ENCODE measurements at regions not wholly inside any gene's neighbourhood (a gene's known extent, or its start where the extent isn't known, plus 50 kb on each side); places are given as distances from the start of the nearest gene placed in this dataset.

DNA sequence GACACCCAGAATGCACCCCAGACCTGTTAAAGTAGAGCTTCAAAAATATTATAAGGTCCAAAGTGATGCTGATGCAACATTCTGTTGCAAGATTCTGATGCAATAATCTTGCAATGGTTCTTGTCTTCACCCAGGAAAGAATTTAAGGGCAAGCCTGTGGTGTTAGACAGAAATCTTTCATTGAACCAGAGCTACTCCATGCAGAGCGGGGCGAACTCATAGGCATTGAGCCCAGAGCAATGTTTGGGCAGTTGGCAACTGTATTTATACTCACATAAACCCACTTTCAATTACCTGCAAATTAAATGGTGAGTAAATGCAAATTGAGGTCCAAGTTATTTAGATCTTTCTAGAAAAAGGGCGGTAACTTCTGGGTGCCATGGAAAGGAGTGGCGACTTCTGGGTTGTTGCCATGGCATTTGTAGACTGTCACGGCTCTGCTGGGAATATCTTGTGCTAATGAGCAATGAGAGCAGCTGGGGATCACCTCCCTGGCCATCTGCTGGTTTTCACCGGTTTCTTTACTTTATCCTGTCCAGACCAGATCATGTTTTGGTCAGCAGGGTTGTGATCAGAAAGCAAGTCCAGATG lies 163.4 kb downstream of the ICE1 start:
- H3K9ac ChIP-seq (ENCODE audit: control insufficient read depth, extremely low read depth, insufficient read depth, low read length), result no peak overlapping the region
- H3K4me1 ChIP-seq (ENCODE audit: control insufficient read depth, extremely low read depth, insufficient read depth, low read length), result no peaks in the 10 kb centered on the region
- H3K4me2 ChIP-seq (ENCODE audit: control insufficient read depth, extremely low read depth, insufficient read depth, low read depth, low read length), result no peak overlapping the region
- TF ChIP-seq, protein P1, sequence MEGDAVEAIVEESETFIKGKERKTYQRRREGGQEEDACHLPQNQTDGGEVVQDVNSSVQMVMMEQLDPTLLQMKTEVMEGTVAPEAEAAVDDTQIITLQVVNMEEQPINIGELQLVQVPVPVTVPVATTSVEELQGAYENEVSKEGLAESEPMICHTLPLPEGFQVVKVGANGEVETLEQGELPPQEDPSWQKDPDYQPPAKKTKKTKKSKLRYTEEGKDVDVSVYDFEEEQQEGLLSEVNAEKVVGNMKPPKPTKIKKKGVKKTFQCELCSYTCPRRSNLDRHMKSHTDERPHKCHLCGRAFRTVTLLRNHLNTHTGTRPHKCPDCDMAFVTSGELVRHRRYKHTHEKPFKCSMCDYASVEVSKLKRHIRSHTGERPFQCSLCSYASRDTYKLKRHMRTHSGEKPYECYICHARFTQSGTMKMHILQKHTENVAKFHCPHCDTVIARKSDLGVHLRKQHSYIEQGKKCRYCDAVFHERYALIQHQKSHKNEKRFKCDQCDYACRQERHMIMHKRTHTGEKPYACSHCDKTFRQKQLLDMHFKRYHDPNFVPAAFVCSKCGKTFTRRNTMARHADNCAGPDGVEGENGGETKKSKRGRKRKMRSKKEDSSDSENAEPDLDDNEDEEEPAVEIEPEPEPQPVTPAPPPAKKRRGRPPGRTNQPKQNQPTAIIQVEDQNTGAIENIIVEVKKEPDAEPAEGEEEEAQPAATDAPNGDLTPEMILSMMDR (optimal IDR thresholded peaks at IDR 0.05 in 1 of 3, IDR thresholded peaks at IDR 0.05 in 1 of 3, conservative IDR thresholded peaks at IDR 0.05 in 1 of 3; ENCODE audit: extremely low read depth in 1 of 3, insufficient read depth in 2 of 3, low read length in 3 of 3), result no peak
- TF ChIP-seq EZH2 (IDR thresholded peaks at IDR 0.05; ENCODE audit: low read length), result no peak
- H4K20me1 ChIP-seq (ENCODE audit: control insufficient read depth, extremely low read depth, insufficient read depth, low read length), result no peaks in the 10 kb centered on the region
- no peaks in the 10 kb centered on the region for H3K9me1 ChIP-seq (ENCODE audit: control insufficient read depth, extremely low read depth, insufficient read depth, low read length)
- dilution Hi-C loops (cut with MboI; ENCODE audit: extremely low pct_ligation_motif_present, low sequenced_read_pairs), result no loop called here
- H3K36me3 ChIP-seq (ENCODE audit: control insufficient read depth in 2 of 2, extremely low read depth in 1 of 2, insufficient read depth in 2 of 2, low read length in 2 of 2), result no peaks in the 10 kb centered on the region
- H3K27me3 ChIP-seq (ENCODE audit: control insufficient read depth, extremely low read depth, insufficient read depth, low read length), result no peaks in the 10 kb centered on the region
- FAIRE-seq, result no peak
- no peak overlapping the region for H3K4me3 ChIP-seq (ENCODE audit: control insufficient read depth in 2 of 3, extremely low read depth in 1 of 3, insufficient read depth in 2 of 3, low read depth in 1 of 3, low read length in 3 of 3)
- no peak overlapping the region for H2AFZ ChIP-seq (ENCODE audit: control insufficient read depth, low read length)
- no peak for DNase-seq (ENCODE audit: low read depth, low spot score)
- H3K79me2 ChIP-seq (ENCODE audit: control insufficient read depth, insufficient read depth, low read length), result no peaks in the 10 kb centered on the region
- peaks cover 8% of the 10 kb centered on the region for H3K9me3 ChIP-seq (ENCODE audit: control insufficient read depth, low read depth, low read length)
- H3K27ac ChIP-seq (ENCODE audit: control insufficient read depth, insufficient read depth, low read length), result no peak overlapping the region

DNA sequence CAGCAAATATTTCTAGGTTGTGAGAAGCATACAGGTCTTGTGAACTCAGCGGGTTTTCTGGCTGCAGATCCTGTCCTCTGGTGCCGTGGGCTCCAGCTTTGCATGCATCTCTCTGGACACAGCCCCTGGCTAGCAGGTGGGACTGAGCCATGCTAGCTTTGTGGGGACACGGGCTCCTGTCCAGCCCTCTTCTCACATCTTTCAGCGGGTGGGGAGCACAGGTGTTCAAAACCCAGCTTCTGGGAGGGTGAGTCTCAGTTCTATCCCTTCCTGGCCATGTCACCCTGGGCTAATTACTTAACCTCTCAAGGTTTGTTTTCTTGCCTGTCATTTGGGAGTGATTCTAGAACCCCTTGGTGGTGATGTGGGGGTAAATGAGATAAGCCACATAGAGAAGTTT lies 162.3 kb downstream of the ICE1 start:
- DNase-seq (ENCODE audit: low read depth, low spot score), result no peak
- no peak for FAIRE-seq
- no peaks in the 10 kb centered on the region for H3K4me1 ChIP-seq (ENCODE audit: control insufficient read depth, extremely low read depth, insufficient read depth, low read length)
- peaks cover 6% of the 10 kb centered on the region for H3K9me3 ChIP-seq (ENCODE audit: control insufficient read depth, low read depth, low read length)
- TF ChIP-seq, protein P1 (optimal IDR thresholded peaks at IDR 0.05 in 1 of 3, IDR thresholded peaks at IDR 0.05 in 1 of 3, conservative IDR thresholded peaks at IDR 0.05 in 1 of 3; ENCODE audit: extremely low read depth in 1 of 3, insufficient read depth in 2 of 3, low read length in 3 of 3), result no peak
- no peak for TF ChIP-seq EZH2 (IDR thresholded peaks at IDR 0.05; ENCODE audit: low read length)
- H3K27me3 ChIP-seq (ENCODE audit: control insufficient read depth, extremely low read depth, insufficient read depth, low read length), result no peaks in the 10 kb centered on the region
- no peak overlapping the region for H3K9ac ChIP-seq (ENCODE audit: control insufficient read depth, extremely low read depth, insufficient read depth, low read length)
- dilution Hi-C loops (cut with MboI; ENCODE audit: extremely low pct_ligation_motif_present, low sequenced_read_pairs), result no loop called here
- H3K79me2 ChIP-seq (ENCODE audit: control insufficient read depth, insufficient read depth, low read length), result no peaks in the 10 kb centered on the region
- no peaks in the 10 kb centered on the region for H3K9me1 ChIP-seq (ENCODE audit: control insufficient read depth, extremely low read depth, insufficient read depth, low read length)
- H3K27ac ChIP-seq (ENCODE audit: control insufficient read depth, insufficient read depth, low read length), result no peak overlapping the region
- H4K20me1 ChIP-seq (ENCODE audit: control insufficient read depth, extremely low read depth, insufficient read depth, low read length), result no peaks in the 10 kb centered on the region
- H3K36me3 ChIP-seq (ENCODE audit: control insufficient read depth in 2 of 2, extremely low read depth in 1 of 2, insufficient read depth in 2 of 2, low read length in 2 of 2), result no peaks in the 10 kb centered on the region
- H3K4me3 ChIP-seq (ENCODE audit: control insufficient read depth in 2 of 3, extremely low read depth in 1 of 3, insufficient read depth in 2 of 3, low read depth in 1 of 3, low read length in 3 of 3), result no peak overlapping the region
- no peak overlapping the region for H3K4me2 ChIP-seq (ENCODE audit: control insufficient read depth, extremely low read depth, insufficient read depth, low read depth, low read length)
- no peak overlapping the region for H2AFZ ChIP-seq (ENCODE audit: control insufficient read depth, low read length)

Measured in keratinocyte (primary cell).